ENCODE measurements at regions not wholly inside any gene's neighbourhood (a gene's known extent, or its start where the extent isn't known, plus 50 kb on each side); places are given as distances from the start of the nearest gene placed in this dataset.

- TF ChIP-seq CTCF (IDR thresholded peaks at IDR 0.05) (no peak), EP300 (IDR thresholded peaks at IDR 0.05) (no peak)
Observed at GRCh38 chr5:82387819-82388166, 109.6 kb upstream of the RPS23 start.

Measured in tibial nerve (tissue), 4 donors.